Fibroblast of lung (primary cell): ENCODE measurements at regions not wholly inside any gene's neighbourhood (a gene's known extent, or its start where the extent isn't known, plus 50 kb on each side); places are given as distances from the start of the nearest gene placed in this dataset.

ENCODE experiments used
- EZH2 ChIP-seq: IDR thresholded peaks from 2 replicates; pipeline ENCODE4 v1.5.1; 2012; ENCODE audit warnings: low read length, control low read depth, mild to moderate bottlenecking; ENCODE audit errors: missing control alignments
- TF ChIP-seq, protein P1 (sequence below), 2 donors: IDR thresholded peaks in 1 of 2; conservative IDR thresholded peaks in 1 of 2; 1 replicate in 1 of 2; 2 replicates in 1 of 2; pipeline ENCODE4 v1.5.1; 2011 to 2012; ENCODE audit warnings: low read length in 2 of 2, control low read depth in 1 of 2, inconsistent platforms in 1 of 2, low read depth in 1 of 2, mild to moderate bottlenecking in 1 of 2

DNA sequence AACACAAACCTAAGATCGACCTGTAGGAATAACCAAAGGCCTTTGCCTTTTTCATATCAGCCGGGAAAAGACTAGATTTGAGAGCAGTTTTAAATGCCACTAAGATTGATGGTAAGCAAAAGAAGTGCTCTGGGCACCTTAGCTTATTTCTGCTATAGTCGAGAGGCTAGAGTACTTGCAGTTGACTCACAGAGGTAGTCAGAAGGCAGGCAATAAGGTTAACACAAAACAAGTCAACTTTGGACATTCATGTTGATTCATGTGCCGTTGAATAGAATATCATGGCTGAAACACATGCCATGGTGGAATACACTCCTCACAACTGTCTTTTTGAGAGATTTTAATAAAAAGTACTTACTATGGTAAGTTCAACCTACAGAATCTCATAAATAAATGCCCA is 507.6 kb downstream of the ZEB2 start:
- TF ChIP-seq, protein P1, sequence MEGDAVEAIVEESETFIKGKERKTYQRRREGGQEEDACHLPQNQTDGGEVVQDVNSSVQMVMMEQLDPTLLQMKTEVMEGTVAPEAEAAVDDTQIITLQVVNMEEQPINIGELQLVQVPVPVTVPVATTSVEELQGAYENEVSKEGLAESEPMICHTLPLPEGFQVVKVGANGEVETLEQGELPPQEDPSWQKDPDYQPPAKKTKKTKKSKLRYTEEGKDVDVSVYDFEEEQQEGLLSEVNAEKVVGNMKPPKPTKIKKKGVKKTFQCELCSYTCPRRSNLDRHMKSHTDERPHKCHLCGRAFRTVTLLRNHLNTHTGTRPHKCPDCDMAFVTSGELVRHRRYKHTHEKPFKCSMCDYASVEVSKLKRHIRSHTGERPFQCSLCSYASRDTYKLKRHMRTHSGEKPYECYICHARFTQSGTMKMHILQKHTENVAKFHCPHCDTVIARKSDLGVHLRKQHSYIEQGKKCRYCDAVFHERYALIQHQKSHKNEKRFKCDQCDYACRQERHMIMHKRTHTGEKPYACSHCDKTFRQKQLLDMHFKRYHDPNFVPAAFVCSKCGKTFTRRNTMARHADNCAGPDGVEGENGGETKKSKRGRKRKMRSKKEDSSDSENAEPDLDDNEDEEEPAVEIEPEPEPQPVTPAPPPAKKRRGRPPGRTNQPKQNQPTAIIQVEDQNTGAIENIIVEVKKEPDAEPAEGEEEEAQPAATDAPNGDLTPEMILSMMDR (conservative IDR thresholded peaks at IDR 0.05 in 1 of 2, IDR thresholded peaks at IDR 0.05 in 1 of 2; ENCODE audit: low read depth in 1 of 2, low read length in 2 of 2): no peak
- no peak for TF ChIP-seq EZH2
